Activated CD8-positive, alpha-beta memory T cell treated with anti-CD3 and anti-CD28 coated beads for 36 hours (primary cell): ENCODE measurements at regions not wholly inside any gene's neighbourhood (a gene's known extent, or its start where the extent isn't known, plus 50 kb on each side); places are given as distances from the start of the nearest gene placed in this dataset.

Experiments used
- CTCF ChIA-PET: fragments of 350-600 bp; sonication (Branson Sonifier 250); formaldehyde crosslinking; loops from one replicate; lab custom pipeline; 2021; ENCODE audit warnings: antibody characterized with exemption; lab: Charles Lee
- POLR2A ChIA-PET: fragments of 350-600 bp; sonication (Branson Sonifier 250); formaldehyde crosslinking; loops from one replicate; lab custom pipeline; 2021; ENCODE audit warnings: antibody characterized with exemption; lab: Charles Lee

DNA sequence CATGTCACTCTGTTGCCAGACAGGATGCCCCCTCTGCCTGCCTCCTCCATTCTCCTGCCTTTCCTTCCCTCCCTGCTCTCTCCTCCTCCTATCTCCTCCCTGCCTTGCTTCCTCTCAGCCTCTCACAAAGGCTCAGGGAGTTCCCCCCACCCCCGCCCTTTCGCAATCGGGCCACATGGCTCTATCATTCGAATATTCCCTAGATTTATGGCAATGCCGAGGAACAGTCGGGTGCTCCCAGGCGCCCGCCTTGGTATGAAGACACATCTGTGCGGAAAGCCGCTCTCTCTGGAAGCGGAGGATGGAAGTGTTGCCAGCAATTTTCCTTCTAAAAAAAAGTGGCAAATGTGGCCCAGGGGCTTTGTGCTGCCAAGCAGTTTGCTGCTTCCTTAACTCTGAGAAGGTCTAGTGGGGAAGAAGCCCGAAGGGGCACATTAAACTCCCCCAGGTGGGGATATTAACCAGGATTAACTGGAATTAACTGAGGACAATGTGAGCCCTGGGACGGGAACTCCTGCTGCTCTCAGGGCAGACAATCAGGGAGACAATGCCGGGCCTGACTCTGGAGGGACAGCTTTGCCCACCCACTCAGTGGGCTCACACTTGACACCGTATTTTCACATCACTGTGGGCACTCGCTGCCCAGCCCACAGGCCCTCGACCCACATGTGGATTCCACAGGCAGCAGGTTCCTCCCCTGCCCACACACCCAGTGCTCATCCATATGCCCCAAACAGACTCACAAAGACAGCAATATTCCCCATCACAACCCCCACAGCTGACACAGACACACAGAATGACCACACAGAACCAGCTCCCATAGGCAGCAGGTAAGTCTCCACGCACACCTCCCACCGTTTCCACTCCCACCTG is 88.4 kb upstream of the SMNDC1 start:
- CTCF ChIA-PET: interaction anchor here (0.8 kb wide), 1 partner anchor 27 kb away, joined by 3 read pairs; no protein-coding TSS in a partner anchor
- POLR2A ChIA-PET: no interaction called here

DNA sequence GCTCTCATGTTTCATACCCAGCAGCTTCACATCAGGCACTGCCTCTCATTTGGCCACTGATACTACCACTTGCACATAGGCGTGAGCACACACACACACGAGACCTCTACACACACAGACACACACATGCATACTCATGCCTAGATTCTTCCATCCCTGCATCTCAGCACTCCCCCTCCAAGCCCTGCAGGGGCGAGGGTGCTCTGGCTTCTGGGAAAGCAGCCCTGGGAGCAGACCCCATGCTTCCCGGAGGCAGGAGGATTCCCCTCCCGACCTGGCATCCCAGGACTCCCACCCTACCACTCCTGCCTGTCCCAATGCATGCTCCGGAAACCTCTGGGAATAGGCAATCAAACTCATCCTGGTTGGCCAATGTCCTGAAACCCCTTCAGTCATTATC is 89.1 kb upstream of the SMNDC1 start:
- ChIA-PET POLR2A (interaction anchor here (0.6 kb wide), 1 partner anchor 24 kb away, joined by 3 read pairs; no protein-coding TSS in a partner anchor), CTCF (interaction anchor here (0.9 kb wide), 1 partner anchor 104 kb away, joined by 4 read pairs; no protein-coding TSS in a partner anchor)

DNA sequence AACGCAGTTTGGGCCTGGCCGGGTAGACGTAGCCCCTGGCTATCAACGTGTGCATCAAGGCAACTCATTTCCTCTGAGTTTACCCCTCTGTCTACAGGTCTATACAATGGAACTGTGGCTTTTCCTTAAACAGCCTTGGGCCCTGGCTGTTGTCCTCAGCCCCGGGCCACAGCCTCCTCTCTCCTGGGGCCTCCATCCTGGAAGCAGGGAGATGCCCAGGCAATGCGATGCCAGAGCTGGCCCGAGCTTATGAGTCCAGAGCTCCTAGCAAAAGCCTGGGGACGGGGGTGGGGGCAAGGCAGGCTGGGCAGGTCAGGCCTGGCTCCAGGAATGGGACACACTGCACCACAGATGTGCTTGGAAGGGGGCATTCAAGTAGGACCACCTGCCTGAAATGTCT is 89.6 kb upstream of the SMNDC1 start:
- ChIA-PET CTCF (interaction anchor here (0.9 kb wide), 1 partner anchor 104 kb away, joined by 4 read pairs; no protein-coding TSS in a partner anchor), POLR2A (interaction anchor here (0.6 kb wide), 1 partner anchor 24 kb away, joined by 3 read pairs; no protein-coding TSS in a partner anchor)

DNA sequence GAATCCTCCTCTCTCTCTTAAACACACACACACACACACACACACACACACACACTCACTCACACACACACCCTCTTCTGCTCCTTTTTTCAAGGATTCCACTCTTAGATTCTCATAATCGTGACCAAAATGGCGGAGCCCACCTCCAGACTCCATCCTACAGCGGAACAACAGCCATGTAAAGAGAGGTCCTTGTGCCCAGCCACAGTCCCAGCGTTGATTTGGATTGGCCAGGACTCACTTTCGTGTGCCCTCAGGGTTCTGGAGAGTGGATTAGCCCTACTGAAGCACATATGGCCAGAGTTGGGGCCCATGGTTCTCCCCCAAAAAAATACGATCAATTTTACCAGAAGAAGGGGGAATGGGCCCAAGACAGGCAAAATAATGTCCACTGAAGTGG is 90.2 kb upstream of the SMNDC1 start:
- ChIA-PET POLR2A (no interaction called here), CTCF (interaction anchor here (0.9 to 1.2 kb wide), 2 partner anchors 11 to 103 kb away, joined by 3 to 4 read pairs; no protein-coding TSS in a partner anchor)

DNA sequence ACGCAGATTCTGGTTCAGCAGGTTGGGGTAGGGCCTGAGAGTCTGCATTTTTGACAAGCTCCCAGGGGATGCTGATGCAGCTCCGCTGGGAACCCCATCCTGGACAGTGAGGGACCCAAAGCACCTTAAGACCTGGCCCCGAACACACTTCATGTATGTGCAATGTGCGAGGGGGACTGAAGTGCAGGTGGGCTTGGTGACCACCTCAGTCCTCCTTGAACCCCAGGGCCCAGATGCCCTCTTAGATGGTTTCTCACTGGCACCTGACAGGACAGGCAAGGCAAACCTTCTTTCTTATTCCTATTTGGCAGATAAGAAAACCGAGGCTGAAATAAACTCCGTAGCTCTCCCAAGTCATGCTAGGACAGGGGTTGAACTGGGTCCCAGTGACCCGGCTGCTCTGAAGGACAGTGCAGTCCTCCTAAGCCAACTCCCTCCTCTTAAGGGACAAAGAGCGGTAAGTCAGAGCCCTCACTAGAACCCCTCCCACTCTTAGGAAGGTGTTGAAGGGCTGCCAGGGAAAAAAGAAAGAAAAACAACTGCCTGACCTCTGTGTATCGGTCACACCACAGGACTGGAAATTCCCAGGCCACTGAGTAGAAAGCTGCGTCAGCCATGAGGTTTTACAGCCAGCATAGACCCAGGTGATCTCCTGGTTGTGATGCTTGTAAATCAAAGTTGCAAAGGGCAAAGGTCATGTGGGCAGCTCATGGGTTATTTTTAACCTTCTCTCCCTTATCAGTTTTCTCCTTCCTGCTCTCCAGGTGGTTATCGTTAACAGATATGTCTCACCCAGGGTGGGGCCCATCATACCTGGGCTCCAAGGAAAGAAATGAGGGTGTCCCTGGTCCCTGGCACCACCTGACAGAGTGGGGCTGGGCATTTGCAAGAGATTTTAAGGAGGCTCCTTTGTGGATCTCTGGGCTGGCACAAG is 90.9 kb upstream of the SMNDC1 start:
- ChIA-PET POLR2A (interaction anchor here (0.7 to 1.1 kb wide), 2 partner anchors 101 to 105 kb away, joined by 3 read pairs; no protein-coding TSS in a partner anchor), CTCF (interaction anchor here (1.2 to 2.2 kb wide), 2 partner anchors 12 to 41 kb away, joined by 3 to 4 read pairs; no protein-coding TSS in a partner anchor)

DNA sequence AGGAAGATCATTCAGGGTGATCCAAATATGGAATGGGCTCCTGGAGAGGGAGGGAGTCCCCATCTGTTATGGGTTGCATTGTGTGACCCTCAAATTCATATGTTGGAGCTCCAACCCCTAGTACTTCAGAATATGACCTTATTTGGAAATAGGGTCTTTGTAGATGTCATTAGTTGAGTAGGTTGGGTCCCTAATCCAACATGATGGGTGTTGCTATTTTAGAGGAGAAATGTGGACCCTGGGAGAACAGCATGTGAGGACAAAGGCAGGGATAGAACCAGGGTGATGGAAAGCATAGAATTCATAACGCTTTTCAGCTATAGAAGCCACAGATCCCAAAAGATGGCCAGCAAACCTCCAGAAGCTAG is 91.5 kb upstream of the SMNDC1 start:
- CTCF ChIA-PET: interaction anchor here (1.2 to 2.2 kb wide), 3 partner anchors 12 to 103 kb away, joined by 3 to 4 read pairs (median 3); no protein-coding TSS in a partner anchor
- POLR2A ChIA-PET: interaction anchor here (0.7 to 1.1 kb wide), 2 partner anchors 101 to 105 kb away, joined by 3 read pairs; no protein-coding TSS in a partner anchor

DNA sequence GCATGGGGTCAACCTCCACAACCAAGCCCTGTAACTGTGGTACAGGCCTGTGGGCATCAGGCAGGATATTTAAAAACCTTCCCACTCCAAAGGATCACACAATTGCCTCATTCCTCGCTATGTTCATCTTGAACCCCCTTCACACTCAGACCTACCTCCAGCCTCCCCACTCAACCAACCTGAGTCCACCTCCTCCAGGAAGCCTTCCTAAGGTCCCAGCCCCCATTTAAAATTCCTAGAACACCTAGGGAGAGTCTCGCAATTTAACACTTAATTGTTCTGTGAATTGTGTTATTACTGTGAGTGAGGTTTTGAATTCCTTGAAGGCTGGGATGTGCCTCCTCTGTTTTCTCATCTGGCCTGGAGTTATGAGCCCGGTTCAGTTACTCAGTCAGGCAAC is 93.1 kb upstream of the SMNDC1 start:
- POLR2A ChIA-PET: no interaction called here
- CTCF ChIA-PET: interaction anchor here (2.2 kb wide), 1 partner anchor 44 kb away, joined by 4 read pairs; no protein-coding TSS in a partner anchor

DNA sequence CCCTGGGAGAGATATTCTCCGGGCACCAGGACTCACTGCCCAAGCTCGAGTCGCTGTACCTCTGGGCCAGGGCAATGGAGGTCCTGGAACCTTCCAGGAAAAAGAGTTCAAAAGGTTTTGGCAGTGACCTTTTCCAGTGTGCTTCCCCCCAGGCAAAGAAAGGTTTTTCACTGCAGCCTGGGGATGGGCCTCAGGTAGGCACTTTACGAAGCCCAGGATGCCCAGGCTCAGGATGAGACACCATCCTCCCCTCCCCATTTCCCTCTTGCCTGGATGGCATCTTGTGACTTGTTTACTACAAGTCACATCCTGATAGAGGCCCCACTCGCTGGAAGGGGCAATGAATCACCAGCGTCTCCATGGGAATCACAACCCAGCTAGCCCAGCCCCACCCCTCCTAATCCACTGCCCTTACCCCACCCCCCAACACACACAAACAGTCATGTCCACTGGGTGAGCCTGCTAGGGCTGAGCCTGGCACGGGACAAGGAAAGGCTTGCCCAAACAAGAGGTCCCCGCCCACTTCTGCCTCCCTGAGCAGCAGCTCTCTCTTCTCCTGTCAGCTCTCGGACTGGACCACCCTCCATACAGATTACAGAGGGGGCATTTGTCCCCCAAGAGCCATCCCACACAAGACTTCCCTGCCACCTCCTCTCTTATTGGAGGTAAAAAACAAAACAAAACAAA is 93.8 kb upstream of the SMNDC1 start:
- CTCF ChIA-PET: no interaction called here
- POLR2A ChIA-PET: no interaction called here

DNA sequence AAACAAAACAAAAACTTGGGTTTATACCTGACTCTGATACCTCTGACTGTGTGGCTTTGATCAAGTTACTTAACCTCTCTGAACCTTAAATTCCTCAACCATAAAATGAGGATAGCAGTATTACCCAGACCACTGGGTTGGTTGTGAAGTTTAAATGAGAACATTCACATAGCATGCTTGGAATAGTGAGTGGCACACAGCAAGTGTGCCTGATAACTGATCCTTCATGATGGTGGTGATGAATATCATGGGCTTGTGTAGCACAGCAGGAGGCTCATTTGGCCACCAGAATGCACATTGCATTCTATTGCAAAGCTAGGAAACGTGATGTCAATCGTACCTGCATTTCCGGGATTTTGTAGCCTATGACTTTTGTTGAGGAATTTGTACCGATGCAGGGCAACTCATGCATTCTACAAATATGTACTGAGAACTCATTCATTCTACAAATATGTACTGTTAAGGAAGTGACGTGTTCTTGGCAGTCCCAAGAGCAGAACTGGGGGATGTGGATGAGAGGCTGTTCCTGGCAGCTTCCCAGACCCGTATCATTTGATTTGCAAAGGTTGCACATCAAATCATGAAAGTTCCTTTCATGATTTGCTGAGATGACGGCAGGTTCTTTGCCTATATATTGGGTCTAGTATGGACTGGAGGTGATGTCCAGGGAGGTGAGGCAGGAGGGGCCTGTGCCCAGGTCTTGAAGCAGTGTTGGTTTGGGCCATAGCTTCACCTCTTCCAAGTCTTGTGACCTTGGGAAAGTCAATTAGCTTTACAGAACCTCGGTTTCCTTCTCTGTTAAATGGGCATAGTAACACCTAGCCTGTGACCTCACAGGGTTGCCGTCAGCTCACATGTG is 94.6 kb upstream of the SMNDC1 start:
- CTCF ChIA-PET: interaction anchor here (0.7 kb wide), 1 partner anchor 37 kb away, joined by 3 read pairs; no protein-coding TSS in a partner anchor
- POLR2A ChIA-PET: no interaction called here

DNA sequence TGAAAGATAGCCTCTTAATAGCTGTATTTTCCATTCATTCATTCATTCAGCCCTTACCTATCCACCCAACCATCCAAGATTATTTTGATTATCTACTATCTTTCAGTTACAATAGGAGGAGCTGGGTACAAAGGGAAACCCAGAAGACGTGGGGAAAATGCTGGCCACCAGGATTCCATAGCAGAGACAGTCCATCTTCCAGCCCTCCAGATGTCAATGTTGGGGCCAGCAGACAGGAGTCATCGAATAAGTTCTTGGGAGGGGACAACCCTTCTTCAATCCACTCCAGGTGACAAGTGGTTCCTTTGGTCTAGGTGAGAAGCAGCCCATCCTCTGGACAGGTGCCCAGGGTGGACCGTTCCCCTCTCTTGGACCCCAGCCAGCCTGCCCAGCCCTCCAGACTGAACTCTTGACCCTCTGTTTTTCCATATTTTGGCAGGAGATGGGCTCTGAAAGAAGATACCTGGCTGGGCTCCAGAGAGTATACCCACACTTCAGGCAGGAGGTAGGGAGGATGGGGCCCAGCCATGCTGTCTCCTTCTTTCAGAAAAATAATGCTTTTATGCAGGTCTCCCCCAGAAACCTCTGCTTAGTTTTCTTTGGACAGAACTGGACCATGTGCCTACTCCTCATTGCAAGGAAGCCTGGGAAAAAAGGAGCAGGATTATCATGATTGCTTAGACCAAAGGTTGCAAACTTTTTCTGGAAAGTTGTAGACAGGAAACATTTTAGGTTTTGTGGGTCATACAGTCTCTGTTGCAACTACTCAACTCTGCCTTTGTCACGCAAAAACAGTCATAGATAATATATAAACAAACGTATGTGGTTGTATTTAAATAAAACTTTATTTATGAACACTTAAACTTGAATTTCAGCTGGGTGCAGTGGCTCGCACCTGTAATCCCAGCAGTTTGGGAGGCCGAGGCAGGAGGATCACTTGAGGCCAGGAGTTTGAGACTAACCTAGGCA is 95.5 kb upstream of the SMNDC1 start:
- ChIA-PET POLR2A (no interaction called here), CTCF (interaction anchor here (0.7 to 1.1 kb wide), 2 partner anchors 36 to 44 kb away, joined by 3 read pairs; no protein-coding TSS in a partner anchor)

DNA sequence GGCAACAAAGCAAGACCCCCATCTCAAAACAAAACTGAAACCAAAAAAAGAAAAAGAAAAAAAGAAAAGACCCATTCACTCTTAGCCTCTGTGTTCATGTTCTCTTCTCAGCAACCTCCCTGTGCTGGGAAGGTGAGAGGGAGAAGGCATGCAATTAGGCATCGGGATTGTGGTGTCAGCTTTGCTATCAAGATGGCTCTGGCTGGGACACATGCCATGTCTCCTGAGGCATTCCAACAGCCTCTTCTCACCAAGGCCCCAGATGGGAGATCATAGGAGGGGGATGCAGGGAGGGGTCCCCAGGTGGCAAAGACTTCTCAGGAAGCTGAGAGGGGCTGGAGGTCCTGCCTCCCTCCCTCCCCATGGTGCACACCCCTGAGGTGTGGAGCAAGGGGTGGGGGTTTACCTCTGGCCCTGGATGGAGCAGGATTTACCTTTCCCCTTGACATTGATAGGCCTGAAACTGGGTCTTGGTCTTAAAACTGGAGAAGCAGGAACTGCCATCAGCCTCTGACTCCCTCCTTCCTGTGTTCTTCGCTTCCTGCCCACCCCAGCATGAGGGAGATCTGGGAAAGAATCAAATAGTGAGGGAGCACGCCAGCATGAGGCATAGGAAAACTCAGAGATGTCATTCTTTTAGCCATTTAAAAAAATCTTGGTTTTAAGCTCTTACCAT is 96.2 kb upstream of the DUSP5 start:
- ChIA-PET POLR2A (no interaction called here), CTCF (interaction anchor here (1.1 kb wide), 1 partner anchor 46 kb away, joined by 3 read pairs; no protein-coding TSS in a partner anchor)

DNA sequence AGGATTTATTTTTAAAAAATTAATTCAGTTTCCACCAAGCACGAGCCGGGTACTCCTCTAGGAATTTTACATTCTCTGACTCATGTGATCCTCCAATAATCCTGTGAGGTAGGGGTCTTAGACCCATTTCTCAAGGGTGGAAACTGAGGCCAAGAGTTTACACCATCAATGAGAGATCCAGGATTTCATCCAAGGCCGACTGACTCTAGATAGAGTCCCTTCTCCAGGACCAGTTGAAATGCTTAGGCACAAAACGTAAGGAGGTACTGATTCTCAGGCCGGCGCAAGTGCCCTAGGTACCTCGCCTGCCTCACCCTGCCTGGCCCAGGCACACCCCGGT is 95.7 kb upstream of the DUSP5 start:
- POLR2A ChIA-PET: no interaction called here
- CTCF ChIA-PET: no interaction called here

DNA sequence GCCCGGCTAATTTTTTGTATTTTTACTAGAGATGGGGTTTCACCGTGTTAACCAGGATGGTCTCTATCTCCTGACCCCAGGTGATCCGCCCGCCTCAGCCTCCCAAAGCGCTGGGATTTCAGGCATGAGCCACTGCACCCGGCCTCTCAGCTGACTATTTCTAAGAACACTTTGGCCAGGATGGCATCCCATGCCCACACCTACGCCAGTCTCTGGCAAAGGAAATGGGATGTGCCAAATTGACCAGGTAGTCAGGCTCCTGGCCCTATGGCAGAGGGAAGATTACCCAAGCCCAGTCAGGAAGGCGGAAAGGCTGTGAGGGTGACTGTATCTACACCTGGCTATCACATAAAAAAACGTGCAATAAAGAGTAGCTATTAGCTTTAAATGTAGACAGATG is 94.1 kb upstream of the DUSP5 start:
- ChIA-PET CTCF (no interaction called here), POLR2A (no interaction called here)

DNA sequence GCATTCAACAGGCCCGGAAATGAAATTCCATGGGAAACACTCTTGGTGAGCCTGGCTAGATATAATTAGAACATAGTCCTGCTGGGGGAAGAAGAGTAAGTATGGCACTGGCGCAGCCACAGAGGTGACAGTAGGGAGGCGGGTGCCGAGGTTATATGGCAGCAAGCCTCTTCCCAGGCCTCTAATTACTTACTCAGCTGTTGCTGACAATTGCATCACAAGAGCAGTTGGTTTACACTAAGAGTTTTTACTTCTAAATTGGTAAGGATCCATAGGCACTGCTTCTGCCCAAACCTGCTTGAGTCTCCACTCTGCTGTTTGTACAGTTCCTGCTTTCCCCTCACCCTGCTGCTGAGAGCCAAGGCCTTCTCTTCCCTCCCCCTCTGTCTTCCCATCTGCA is 93.3 kb upstream of the DUSP5 start:
- POLR2A ChIA-PET: no interaction called here
- CTCF ChIA-PET: no interaction called here

DNA sequence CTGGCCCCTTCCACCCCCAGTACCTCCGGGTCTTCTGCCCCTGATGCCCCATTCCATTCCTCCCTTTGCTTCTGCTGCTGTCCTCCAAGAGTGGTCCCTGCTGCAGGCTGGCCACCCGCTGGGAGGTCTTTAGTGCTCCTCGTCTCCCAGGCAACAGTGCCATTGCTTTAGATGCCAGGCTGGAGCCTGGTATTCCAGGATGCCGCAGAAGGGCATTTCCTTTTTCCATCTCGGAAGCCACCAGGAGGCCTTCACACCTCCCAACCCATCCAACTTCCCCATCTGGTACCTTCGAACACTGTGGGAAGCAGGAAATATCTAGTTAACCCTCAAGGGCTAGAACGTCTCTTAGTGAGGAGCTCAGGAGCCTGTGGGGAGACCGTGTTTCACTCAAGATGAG is 92.9 kb upstream of the DUSP5 start:
- ChIA-PET POLR2A (no interaction called here), CTCF (no interaction called here)

DNA sequence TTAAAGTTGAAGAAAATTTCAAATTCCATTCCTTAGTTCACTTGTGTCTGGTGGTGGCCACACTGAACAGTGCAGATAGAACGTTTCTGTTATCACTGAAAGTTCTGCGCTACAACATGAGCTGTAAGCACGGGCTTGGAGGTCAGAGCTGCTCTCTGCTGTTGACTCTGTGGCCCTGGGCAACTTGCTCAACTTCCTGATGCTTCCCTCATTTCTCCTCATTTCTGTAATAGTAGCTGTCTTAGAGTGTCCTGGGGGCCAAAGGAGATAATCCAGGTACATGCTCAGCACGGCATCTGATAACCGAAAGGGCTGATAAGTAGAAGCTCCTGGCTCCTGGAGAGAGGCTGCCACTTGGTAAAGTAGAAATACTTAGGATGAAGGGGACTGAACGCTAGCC is 92.3 kb upstream of the DUSP5 start:
- ChIA-PET CTCF (no interaction called here), POLR2A (no interaction called here)
